ENCODE measurements at regions not wholly inside any gene's neighbourhood (a gene's known extent, or its start where the extent isn't known, plus 50 kb on each side); places are given as distances from the start of the nearest gene placed in this dataset.

GRCh38 chr18:38690626-38691025 lies 1125.0 kb upstream of the CELF4 start:
- TF ChIP-seq CTCF (IDR thresholded peaks at IDR 0.05) (no peak), POLR2A (IDR thresholded peaks at IDR 0.05) (no peak), POLR2AphosphoS5 (IDR thresholded peaks at IDR 0.05) (no peak), EP300 (IDR thresholded peaks at IDR 0.05) (no peak)
